SK-N-SH treated with all-trans-retinoic acid at 6 μM for 48 hours (cell line): ENCODE measurements at regions not wholly inside any gene's neighbourhood (a gene's known extent, or its start where the extent isn't known, plus 50 kb on each side); places are given as distances from the start of the nearest gene placed in this dataset.
"Not testable (repeated sequence)": the region's sequence is repeated elsewhere in the genome, so short reads cannot be mapped to it uniquely, and the experiment has no call there.

Experiments
- ATAC-seq: fragments of 200-7000 bp; cut with Tn5 transposase; 3 replicates; pipeline ENCODE4 v1.9.1; 2020; ENCODE audit warnings: mild to moderate bottlenecking, moderate library complexity
- BACH2 ChIP-seq: fragments of 250-450 bp; sonication (Bioruptor Pico); IDR thresholded peaks from 2 replicates; pipeline ENCODE4 v1.9.0; 2021; ENCODE audit warnings: mild to moderate bottlenecking, borderline replicate concordance
- CSDC2 ChIP-seq: fragments of 250-450 bp; sonication (Bioruptor Pico); IDR thresholded peaks from 2 replicates; pipeline ENCODE4 v1.5.0; 2020; ENCODE audit warnings: mild to moderate bottlenecking, moderate library complexity
- CSRNP3 ChIP-seq: fragments of 250-450 bp; sonication (Bioruptor Pico); IDR thresholded peaks from 2 replicates; pipeline ENCODE4 v1.5.1; 2021; ENCODE audit warnings: mild to moderate bottlenecking, moderate library complexity
- ESRRG ChIP-seq: fragments of 250-450 bp; sonication (Bioruptor Pico); IDR thresholded peaks from 2 replicates; pipeline ENCODE4 v1.6.1; 2021; ENCODE audit warnings: mild to moderate bottlenecking
- GLIS3 ChIP-seq: fragments of 250-450 bp; sonication (Bioruptor Pico); IDR thresholded peaks from 2 replicates; pipeline ENCODE4 v1.5.0; 2020; ENCODE audit warnings: mild to moderate bottlenecking, moderate library complexity
- ISL1 ChIP-seq: fragments of 250-450 bp; sonication (Bioruptor Pico); IDR thresholded peaks from 2 replicates; pipeline ENCODE4 v2.1.2; 2022; ENCODE audit warnings: mild to moderate bottlenecking, moderate library complexity
- OSR1 ChIP-seq: fragments of 250-450 bp; sonication (Bioruptor Pico); IDR thresholded peaks from 2 replicates; pipeline ENCODE4 v1.8.0; 2022; ENCODE audit warnings: moderate library complexity, mild to moderate bottlenecking, inconsistent platforms
- PATZ1 ChIP-seq: fragments of 250-450 bp; sonication (Bioruptor Pico); IDR thresholded peaks from 2 replicates; pipeline ENCODE4 v1.8.0; 2020; ENCODE audit warnings: mild to moderate bottlenecking, moderate library complexity, borderline replicate concordance
- RARB ChIP-seq: fragments of 250-450 bp; sonication (Bioruptor Pico); IDR thresholded peaks from 2 replicates; pipeline ENCODE4 v1.8.0; 2021; ENCODE audit warnings: mild to moderate bottlenecking, moderate library complexity
- SNAI2 ChIP-seq: fragments of 250-450 bp; sonication (Bioruptor Pico); IDR thresholded peaks from 2 replicates; pipeline ENCODE4 v1.5.0; 2020; ENCODE audit warnings: mild to moderate bottlenecking, moderate library complexity
- TCF4 ChIP-seq: fragments of 250-450 bp; sonication (Bioruptor Pico); IDR thresholded peaks from 2 replicates; pipeline ENCODE4 v1.8.0; 2021; ENCODE audit warnings: mild to moderate bottlenecking, moderate library complexity, borderline replicate concordance
- ZFP30 ChIP-seq: fragments of 450-650 bp; formaldehyde crosslinking; IDR thresholded peaks from 2 replicates; pipeline ENCODE4 v1.5.0; 2022; ENCODE audit warnings: mild to moderate bottlenecking, moderate library complexity
- ZNF70 ChIP-seq: fragments of 450-650 bp; formaldehyde crosslinking; IDR thresholded peaks from 2 replicates; pipeline ENCODE4 v1.5.0; 2020; ENCODE audit warnings: mild to moderate bottlenecking, moderate library complexity
- ZNF8 ChIP-seq: fragments of 450-650 bp; formaldehyde crosslinking; IDR thresholded peaks from 2 replicates; pipeline ENCODE4 v1.5.0; 2020; ENCODE audit warnings: mild to moderate bottlenecking, moderate library complexity
- TF ChIP-seq, protein P1 (sequence below): fragments of 250-450 bp; sonication (Bioruptor Pico); IDR thresholded peaks from 2 replicates; pipeline ENCODE4 v1.5.1; 2020; ENCODE audit warnings: low read depth, mild to moderate bottlenecking, moderate library complexity
- TF ChIP-seq, protein P2 (sequence below): fragments of 250-450 bp; sonication (Bioruptor Pico); IDR thresholded peaks from 2 replicates; pipeline ENCODE4 v1.8.0; 2021; ENCODE audit warnings: low read depth, mild to moderate bottlenecking, moderate library complexity, borderline replicate concordance

- ATAC-seq, result not testable (repeated sequence)
Measured at GRCh38 chr10:121669840-121670239, 71.6 kb upstream of the FGFR2 start.

GRCh38 chr10:121669028-121669374 lies 70.8 kb upstream of the FGFR2 start:
- TF ChIP-seq, protein P1, sequence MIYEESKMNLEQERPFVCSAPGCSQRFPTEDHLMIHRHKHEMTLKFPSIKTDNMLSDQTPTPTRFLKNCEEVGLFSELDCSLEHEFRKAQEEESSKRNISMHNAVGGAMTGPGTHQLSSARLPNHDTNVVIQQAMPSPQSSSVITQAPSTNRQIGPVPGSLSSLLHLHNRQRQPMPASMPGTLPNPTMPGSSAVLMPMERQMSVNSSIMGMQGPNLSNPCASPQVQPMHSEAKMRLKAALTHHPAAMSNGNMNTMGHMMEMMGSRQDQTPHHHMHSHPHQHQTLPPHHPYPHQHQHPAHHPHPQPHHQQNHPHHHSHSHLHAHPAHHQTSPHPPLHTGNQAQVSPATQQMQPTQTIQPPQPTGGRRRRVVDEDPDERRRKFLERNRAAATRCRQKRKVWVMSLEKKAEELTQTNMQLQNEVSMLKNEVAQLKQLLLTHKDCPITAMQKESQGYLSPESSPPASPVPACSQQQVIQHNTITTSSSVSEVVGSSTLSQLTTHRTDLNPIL, result no peak
- peak; percentile 54; the same call in 1 of the 2 replicates for TF ChIP-seq TCF4 (CRISPR knock-in tag)
- no peak for TF ChIP-seq BACH2
- TF ChIP-seq CSRNP3 (CRISPR knock-in tag), result no peak
- TF ChIP-seq, protein P2, sequence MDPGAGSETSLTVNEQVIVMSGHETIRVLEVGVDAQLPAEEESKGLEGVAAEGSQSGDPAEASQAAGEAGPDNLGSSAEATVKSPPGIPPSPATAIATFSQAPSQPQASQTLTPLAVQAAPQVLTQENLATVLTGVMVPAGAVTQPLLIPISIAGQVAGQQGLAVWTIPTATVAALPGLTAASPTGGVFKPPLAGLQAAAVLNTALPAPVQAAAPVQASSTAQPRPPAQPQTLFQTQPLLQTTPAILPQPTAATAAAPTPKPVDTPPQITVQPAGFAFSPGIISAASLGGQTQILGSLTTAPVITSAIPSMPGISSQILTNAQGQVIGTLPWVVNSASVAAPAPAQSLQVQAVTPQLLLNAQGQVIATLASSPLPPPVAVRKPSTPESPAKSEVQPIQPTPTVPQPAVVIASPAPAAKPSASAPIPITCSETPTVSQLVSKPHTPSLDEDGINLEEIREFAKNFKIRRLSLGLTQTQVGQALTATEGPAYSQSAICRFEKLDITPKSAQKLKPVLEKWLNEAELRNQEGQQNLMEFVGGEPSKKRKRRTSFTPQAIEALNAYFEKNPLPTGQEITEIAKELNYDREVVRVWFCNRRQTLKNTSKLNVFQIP (CRISPR knock-in tag), result no peak
- TF ChIP-seq CSDC2 (CRISPR knock-in tag), result no peak
- ATAC-seq, result peak; percentile 43; the same call in 1 of the 3 replicates

- peak; percentile 73; the same call in 2 of the 3 replicates for ATAC-seq
- TF ChIP-seq SNAI2 (CRISPR knock-in tag) (no peak), BACH2 (no peak), ZNF70 (CRISPR knock-in tag) (peak; percentile 85), ZFP30 (CRISPR knock-in tag) (no peak), TCF4 (CRISPR knock-in tag) (peak; percentile 81; the same call in 1 of the 2 replicates), ZNF8 (CRISPR knock-in tag) (0 out of 2 replicates have a peak, but pooled peaks have one; percentile 2), RARB (CRISPR knock-in tag) (no peak), PATZ1 (CRISPR knock-in tag) (no peak)
- TF ChIP-seq, protein P1, result no peak
Measured at GRCh38 chr10:121668314-121669027, 70.2 kb upstream of the FGFR2 start.

GRCh38 chr10:121667948-121668313 lies 69.7 kb upstream of the FGFR2 start:
- ATAC-seq, result no peak
- TF ChIP-seq ZNF8 (CRISPR knock-in tag), result no peak

DNA sequence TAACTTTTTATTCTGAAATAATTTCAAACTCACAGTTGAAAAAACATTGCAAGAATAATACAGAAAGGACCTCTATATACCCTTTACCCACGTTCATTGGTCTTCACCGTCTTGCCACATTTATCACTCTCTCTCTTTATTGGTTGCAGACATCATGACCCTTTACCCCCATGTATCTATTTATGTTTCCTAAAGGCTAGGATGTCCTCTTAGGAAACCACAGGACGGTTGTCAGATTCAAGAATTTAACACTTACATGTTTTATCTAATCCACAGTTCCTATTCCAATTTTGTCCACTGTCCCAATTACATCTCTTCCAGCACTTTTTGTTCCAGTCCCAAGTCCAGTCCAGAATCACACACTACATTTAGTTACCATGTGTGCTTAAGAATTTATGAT lies 67.6 kb upstream of the FGFR2 start:
- TF ChIP-seq ISL1 (no peak), OSR1 (no peak), GLIS3 (CRISPR knock-in tag) (no peak), ESRRG (CRISPR knock-in tag) (no peak), TCF4 (CRISPR knock-in tag) (no peak)
- TF ChIP-seq, protein P2 (CRISPR knock-in tag), result no peak
- no peak for ATAC-seq
